ENCODE measurements at regions not wholly inside any gene's neighbourhood (a gene's known extent, or its start where the extent isn't known, plus 50 kb on each side); places are given as distances from the start of the nearest gene placed in this dataset.

DNA sequence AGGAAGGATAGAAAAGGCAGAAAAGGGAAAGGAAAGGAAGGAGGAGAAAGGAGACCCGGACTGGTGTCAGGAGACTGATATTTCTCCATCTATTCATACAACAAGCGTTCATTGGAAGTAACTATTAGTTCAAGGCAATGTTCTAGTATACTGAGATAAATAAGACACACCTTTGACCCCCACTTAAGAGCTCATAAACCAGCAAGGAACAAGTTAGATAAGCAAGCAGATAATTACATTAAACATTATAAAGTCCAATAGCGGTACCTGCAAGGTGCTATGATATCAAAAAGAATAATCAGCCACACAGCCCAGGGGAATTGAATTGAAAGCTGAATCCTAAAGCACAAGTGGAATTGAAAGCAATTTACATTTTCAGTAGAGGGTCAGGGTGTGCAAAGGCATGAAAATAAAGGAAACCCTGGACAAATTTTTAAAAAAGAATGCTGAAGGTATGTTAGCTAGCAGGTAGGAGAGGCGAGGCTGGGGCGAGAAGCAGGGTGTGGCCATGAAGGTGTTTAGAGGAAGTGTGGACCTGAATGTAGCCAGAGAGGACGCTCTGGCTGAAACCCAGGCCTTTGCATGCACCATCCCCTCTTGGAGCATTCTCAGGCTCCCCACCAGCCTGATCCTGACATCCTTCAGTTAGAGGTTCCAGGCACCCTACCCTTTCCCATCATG lies 200.0 kb downstream of the SETD4 start:
- intact Hi-C loops (cut with micrococcal nuclease), result no loop called here
- H3K27ac Mint-ChIP-seq, result no peak overlapping the region

DNA sequence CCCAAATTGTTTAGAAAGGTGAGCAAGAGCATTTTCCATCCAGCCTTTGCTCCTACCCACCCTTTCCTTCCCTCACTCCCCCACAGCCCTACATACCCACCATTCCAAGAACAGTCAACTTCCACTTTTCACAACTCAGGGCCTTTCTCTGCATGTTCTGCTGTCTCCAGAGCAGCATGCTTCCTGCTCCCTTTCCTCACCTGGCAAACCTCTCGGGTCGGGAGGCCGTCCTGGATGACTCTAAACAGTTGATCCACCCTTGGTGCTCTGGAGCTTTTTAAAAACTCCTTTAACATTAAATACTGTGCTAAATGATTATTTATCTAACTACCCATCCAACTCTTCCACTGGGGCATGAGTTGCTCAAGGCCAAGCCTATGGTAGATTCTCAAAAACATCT lies 200.6 kb downstream of the SETD4 start:
- H3K4me3 Mint-ChIP-seq, result no peak overlapping the region
- H3K27me3 Mint-ChIP-seq, result peaks cover 10% of the 10 kb centered on the region
- TF ChIP-seq, protein P1, sequence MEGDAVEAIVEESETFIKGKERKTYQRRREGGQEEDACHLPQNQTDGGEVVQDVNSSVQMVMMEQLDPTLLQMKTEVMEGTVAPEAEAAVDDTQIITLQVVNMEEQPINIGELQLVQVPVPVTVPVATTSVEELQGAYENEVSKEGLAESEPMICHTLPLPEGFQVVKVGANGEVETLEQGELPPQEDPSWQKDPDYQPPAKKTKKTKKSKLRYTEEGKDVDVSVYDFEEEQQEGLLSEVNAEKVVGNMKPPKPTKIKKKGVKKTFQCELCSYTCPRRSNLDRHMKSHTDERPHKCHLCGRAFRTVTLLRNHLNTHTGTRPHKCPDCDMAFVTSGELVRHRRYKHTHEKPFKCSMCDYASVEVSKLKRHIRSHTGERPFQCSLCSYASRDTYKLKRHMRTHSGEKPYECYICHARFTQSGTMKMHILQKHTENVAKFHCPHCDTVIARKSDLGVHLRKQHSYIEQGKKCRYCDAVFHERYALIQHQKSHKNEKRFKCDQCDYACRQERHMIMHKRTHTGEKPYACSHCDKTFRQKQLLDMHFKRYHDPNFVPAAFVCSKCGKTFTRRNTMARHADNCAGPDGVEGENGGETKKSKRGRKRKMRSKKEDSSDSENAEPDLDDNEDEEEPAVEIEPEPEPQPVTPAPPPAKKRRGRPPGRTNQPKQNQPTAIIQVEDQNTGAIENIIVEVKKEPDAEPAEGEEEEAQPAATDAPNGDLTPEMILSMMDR (IDR thresholded peaks at IDR 0.05), result no peak
- H3K9me3 Mint-ChIP-seq, result no peaks in the 10 kb centered on the region
- no peaks in the 10 kb centered on the region for H3K4me1 Mint-ChIP-seq
- intact Hi-C loops (cut with micrococcal nuclease), result no loop called here
- H3K36me3 Mint-ChIP-seq (ENCODE audit: low read depth), result no peaks in the 10 kb centered on the region
- DNase-seq (no peak), ATAC-seq (ENCODE audit: low read depth) (no peak)
- no peak overlapping the region for H3K27ac Mint-ChIP-seq
- POLR2A ChIA-PET, result no interaction called here
- CTCF ChIA-PET, result no interaction called here

More for the DNA sequence above, 200.0 kb downstream of the SETD4 start:
- POLR2A ChIA-PET, result no interaction called here
- TF ChIP-seq, protein P1 (IDR thresholded peaks at IDR 0.05), result no peak
- ATAC-seq (ENCODE audit: low read depth) (no peak), DNase-seq (no peak)
- H3K27me3 Mint-ChIP-seq, result peaks cover 7% of the 10 kb centered on the region
- H3K4me3 Mint-ChIP-seq, result no peak overlapping the region
- H3K4me1 Mint-ChIP-seq, result no peaks in the 10 kb centered on the region
- CTCF ChIA-PET, result no interaction called here
- no peaks in the 10 kb centered on the region for H3K9me3 Mint-ChIP-seq
- no peaks in the 10 kb centered on the region for H3K36me3 Mint-ChIP-seq (ENCODE audit: low read depth)

DNA sequence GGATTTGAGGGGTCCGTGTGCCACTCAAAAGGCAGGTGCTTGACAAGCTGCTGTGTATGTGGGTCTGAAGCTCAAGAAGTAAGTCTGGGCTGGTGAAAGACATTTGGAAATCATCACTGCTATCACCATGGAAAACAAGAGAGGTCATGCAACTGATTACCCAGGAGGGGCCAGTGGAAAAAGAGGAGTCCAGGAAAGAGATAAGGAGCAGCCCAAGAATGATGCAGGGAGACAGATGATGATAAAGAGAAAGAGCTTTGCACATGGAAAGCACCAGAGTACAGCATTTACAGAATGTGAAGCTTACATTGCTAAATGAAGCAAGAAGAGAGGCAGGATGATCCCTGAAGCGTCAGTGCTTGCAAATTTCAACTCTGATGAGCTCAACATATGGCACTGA lies 203.2 kb downstream of the SETD4 start:
- Mint-ChIP-seq H3K27me3 (peaks cover 27% of the 10 kb centered on the region), H3K9me3 (no peaks in the 10 kb centered on the region), H3K4me3 (no peak overlapping the region), H3K36me3 (ENCODE audit: low read depth) (no peaks in the 10 kb centered on the region), H3K4me1 (no peaks in the 10 kb centered on the region), H3K27ac (no peak overlapping the region)
- TF ChIP-seq, protein P1 (IDR thresholded peaks at IDR 0.05), result no peak
- no peak for ATAC-seq (ENCODE audit: low read depth)
- DNase-seq, result no peak
- ChIA-PET CTCF (no interaction called here), POLR2A (no interaction called here)
- intact Hi-C loops (cut with micrococcal nuclease), result no loop called here

DNA sequence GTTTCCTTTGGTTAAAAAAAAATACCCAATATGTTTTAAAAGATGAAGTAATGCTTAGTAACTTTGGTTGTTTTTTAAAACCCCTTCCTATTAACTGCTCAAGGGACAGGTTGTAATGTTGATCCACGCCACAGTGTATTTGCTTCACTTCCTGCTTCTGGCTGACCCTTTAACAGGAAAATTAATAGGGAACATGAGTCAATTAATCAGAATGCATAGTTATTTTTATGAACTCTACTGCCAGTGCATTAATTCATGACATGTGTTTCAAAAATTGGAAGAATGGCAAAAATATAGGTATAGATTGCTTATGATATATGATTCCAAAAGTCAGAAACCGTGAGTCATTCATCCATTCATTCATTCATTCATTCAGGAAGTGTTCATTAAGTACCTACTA lies 204.8 kb downstream of the SETD4 start:
- TF ChIP-seq, protein P1 (IDR thresholded peaks at IDR 0.05), result no peak
- ChIA-PET POLR2A (no interaction called here), CTCF (no interaction called here)
- Mint-ChIP-seq H3K9me3 (no peaks in the 10 kb centered on the region), H3K27ac (no peak overlapping the region), H3K36me3 (ENCODE audit: low read depth) (no peaks in the 10 kb centered on the region), H3K4me3 (no peak overlapping the region), H3K27me3 (peaks cover 29% of the 10 kb centered on the region), H3K4me1 (no peaks in the 10 kb centered on the region)
- DNase-seq (no peak), ATAC-seq (ENCODE audit: low read depth) (no peak)
- intact Hi-C loops (cut with micrococcal nuclease), result no loop called here

DNA sequence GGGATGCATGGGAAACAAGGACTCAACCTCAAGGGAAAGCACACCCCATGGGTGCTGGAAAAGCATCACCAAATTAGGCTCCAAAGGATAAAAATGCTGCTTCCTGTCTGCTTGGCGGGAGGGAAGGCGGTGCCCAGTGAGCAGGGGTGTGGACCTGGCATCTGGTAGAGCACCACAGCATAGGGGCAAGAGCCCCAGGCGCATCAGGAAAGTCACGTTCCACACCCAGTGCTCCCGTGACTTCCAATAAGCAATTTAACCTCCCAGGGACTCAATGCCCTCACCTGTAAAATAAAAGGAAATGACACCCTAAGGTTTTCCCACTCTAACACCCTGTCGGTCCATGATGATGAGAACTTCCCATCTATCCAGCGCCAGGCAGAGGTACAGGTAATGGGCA lies 206.0 kb downstream of the SETD4 start:
- Mint-ChIP-seq H3K4me1 (no peaks in the 10 kb centered on the region), H3K27ac (no peak overlapping the region), H3K36me3 (ENCODE audit: low read depth) (no peaks in the 10 kb centered on the region), H3K4me3 (no peak overlapping the region), H3K27me3 (peaks cover 24% of the 10 kb centered on the region), H3K9me3 (no peaks in the 10 kb centered on the region)
- intact Hi-C loops (cut with micrococcal nuclease), result no loop called here
- no peak for DNase-seq
- ChIA-PET CTCF (no interaction called here), POLR2A (no interaction called here)
- TF ChIP-seq, protein P1 (IDR thresholded peaks at IDR 0.05), result no peak
- ATAC-seq (ENCODE audit: low read depth), result no peak

All from activated B cell treated with CpG ODN at 0.5 μM for 24 hours (primary cell).